Activated T-helper 9 cell treated with anti-CD3 and anti-CD28 coated beads, Interleukin-2, amount 50 U/mL, for 16 hours (primary cell): ENCODE measurements at regions not wholly inside any gene's neighbourhood (a gene's known extent, or its start where the extent isn't known, plus 50 kb on each side); places are given as distances from the start of the nearest gene placed in this dataset.

ENCODE experiments used
- DNase-seq: peaks from one replicate; pipeline ENCODE4 v3.0.0-alpha.2; 2020; ENCODE audit warnings: low read depth

- no peak for DNase-seq
These were observed 239.2 kb downstream of the MSRB3 start for GRCh38 chr12:65517656-65518210.

- no peak for DNase-seq
These were observed 240.3 kb downstream of the MSRB3 start for GRCh38 chr12:65518771-65519170.

DNA sequence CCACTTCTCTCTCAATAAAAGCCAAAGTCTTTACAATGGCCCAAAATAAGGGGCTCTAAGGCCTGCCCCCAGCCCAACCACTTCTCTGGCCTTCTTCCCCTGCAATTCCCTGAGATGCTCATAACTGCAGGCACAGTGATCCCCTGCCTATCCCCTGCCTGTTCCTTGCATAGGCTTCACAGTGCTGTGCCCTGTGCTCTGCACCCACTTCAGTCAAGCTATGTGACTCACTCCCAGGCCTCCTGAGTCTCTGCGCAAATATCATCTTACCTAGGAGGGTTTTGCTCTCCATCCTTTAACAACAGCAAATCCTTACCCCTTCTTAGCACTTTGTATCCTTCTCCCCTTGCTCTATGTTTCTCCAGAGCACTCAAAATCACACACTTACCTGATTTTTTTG is 242.2 kb downstream of the MSRB3 start:
- no peak for DNase-seq

GRCh38 chr12:65522956-65523860 is 244.7 kb downstream of the MSRB3 start:
- DNase-seq = no peak

GRCh38 chr12:65524666-65525065 is 246.2 kb downstream of the MSRB3 start:
- no peak for DNase-seq

GRCh38 chr12:65525491-65526141 is 247.1 kb downstream of the MSRB3 start:
- DNase-seq = no peak

GRCh38 chr12:65526311-65526710 is 247.8 kb downstream of the MSRB3 start:
- no peak for DNase-seq

GRCh38 chr12:65528127-65528526 is 249.6 kb downstream of the MSRB3 start:
- no peak for DNase-seq

DNA sequence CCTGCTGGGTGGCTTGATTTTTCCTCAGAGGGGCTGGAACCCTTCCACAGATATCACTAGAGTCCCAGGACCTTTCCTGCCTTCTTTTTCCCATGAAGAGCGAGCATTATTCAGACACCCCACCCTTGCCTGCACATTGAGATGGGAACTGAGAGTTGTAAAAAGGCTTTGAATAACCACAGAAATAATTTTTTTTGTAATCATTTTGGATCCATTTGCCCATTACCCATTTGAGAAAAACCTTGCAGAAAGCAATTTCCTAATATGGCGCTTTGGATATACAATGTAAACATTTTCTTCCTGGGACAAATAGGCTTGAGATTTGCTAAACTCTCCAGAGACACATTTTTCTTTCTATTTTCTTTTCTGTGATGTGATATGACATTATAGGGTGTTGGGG is 250.6 kb downstream of the MSRB3 start:
- DNase-seq = no peak

GRCh38 chr12:65529771-65530435 is 251.4 kb downstream of the MSRB3 start:
- no peak for DNase-seq

GRCh38 chr12:65532162-65532561 is 253.7 kb downstream of the MSRB3 start:
- no peak for DNase-seq

DNA sequence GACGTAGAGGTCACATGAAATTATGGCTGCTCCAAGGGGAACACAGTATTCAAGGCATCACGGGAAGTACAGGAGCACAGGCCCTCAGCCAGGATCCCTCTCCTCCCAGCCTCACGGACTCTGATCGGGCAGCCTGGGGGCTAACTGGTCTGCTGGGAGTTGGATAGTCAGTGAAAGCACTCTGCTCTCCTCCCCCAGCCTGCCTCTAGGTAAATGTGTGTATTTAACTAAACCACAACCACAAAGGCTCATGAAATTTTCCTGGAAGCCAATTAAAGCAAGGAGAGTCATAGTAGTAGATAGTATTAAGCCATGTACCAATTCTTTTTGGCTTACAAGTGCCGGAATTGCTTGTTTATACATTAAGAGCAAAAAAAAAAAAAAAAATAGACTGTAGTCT is 254.3 kb downstream of the MSRB3 start:
- no peak for DNase-seq

- no peak for DNase-seq
These were observed 254.8 kb downstream of the MSRB3 start for GRCh38 chr12:65533177-65533883.

DNA sequence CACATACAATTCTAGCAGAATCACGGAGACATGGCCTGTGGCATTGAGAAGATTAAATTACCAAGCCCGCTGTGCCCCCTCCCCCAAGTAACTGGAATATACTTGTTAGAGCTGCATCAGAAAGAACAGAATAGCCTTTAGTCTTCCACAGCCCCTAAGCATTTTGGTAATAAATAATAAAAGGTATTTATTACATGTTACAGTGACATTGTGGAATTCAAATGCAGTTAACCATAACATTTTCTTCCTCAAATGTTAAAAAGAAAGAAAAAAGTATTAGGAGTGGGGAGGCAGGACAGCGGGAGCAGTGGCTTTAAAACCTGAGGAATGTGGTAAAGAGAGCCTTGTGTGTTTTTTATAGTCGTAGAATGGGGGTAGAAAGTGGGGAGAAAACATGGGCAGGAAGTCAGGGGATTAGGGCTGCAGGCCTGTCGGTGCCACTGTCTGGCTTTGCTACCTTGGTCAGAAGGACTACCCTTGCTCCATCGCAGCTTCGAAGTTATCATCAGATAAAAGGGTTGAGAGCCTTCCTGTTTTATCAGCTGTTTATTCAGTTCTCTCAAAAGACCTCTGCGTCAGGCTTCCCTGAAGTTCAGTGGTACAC is 255.9 kb downstream of the MSRB3 start:
- no peak for DNase-seq

GRCh38 chr12:65535946-65536345 is 257.5 kb downstream of the MSRB3 start:
- no peak for DNase-seq

GRCh38 chr12:65536351-65536750 is 257.9 kb downstream of the MSRB3 start:
- DNase-seq = no peak

- no peak for DNase-seq
These were observed 258.6 kb downstream of the MSRB3 start for GRCh38 chr12:65536876-65537681.

DNA sequence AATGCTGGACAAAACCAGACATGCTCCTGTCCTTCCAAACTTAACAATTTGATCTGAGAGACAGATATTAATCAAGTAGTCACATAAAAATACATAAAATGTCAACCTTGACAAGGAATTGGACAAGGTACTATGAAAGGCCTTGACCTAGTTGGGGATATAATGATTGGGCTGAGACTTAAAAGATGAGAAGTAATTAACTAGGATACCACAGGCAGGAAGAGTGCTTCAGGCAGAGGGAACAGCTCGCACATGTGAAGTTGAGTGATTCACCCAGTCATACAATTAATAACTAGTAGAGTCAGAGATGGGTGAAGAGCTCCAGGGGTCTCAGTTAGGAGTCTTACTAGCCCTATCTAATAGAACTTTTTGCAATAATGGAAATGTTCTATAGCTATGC is 259.5 kb downstream of the MSRB3 start:
- no peak for DNase-seq

GRCh38 chr12:65539023-65539422 is 260.5 kb downstream of the MSRB3 start:
- no peak for DNase-seq

GRCh38 chr12:65540140-65540539 is 261.7 kb downstream of the MSRB3 start:
- DNase-seq = no peak

DNA sequence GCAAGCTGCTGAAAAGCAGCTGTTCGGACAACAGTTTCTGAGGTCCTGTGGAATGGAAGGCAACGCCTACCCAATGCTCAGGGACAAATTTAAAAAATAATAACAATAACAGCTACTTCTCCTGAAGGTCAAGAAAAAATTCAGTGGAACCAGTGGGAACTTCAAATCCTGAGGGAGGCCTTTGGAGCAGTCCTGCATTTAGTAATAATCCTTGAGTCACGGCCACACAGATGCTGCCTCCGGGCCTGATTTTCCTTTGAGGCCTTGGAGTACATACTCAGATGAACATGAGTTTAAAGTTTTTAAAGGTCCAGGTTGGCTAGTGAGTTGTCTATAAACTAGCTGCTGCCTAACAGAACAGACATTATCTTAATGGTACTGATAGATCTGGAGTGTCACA is 268.0 kb downstream of the MSRB3 start:
- DNase-seq = no peak
